ENCODE measurements at regions not wholly inside any gene's neighbourhood (a gene's known extent, or its start where the extent isn't known, plus 50 kb on each side); places are given as distances from the start of the nearest gene placed in this dataset.

DNA sequence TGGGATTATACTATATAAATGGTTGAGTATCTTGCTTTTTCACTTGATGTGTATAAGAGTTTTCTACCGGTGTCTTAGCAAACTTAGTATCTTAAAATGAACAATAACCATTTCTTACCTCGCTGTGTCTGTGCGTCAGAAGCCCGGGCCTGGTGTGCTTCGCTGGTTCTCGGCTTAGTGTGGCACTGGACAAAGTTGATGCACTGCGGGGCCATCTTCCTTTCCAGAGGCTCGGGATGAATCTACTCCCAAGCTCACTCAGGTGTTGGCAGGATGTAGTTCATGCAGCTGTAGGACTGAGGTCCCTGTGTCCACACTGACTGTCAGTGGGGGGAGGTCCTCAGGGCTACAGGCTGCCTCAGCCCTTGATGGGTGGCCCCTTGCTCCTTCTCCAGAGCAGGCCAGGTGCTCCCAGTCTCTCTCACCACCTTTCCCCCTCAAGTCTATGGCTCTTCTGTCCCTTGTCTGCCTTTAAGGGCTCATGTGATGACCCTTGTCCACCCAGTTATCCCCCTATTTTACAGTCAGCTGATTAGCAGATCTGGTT, 227.8 kb downstream of the GLRX3 start:
- H3K4me3 ChIP-seq (IDR thresholded peaks at IDR 0.05; ENCODE audit: insufficient read depth, low read depth, low read length), result no peak overlapping the region
- H4K20me1 ChIP-seq (ENCODE audit: insufficient read depth), result no peaks in the 10 kb centered on the region
- H3K36me3 ChIP-seq (ENCODE audit: insufficient read depth), result no peaks in the 10 kb centered on the region
- no peaks in the 10 kb centered on the region for H3K79me2 ChIP-seq (ENCODE audit: insufficient read depth, low read depth)
- H3K27me3 ChIP-seq (ENCODE audit: insufficient read depth, low read depth), result no peaks in the 10 kb centered on the region
- H3K9ac ChIP-seq, result no peak overlapping the region
- TF ChIP-seq, protein P1, sequence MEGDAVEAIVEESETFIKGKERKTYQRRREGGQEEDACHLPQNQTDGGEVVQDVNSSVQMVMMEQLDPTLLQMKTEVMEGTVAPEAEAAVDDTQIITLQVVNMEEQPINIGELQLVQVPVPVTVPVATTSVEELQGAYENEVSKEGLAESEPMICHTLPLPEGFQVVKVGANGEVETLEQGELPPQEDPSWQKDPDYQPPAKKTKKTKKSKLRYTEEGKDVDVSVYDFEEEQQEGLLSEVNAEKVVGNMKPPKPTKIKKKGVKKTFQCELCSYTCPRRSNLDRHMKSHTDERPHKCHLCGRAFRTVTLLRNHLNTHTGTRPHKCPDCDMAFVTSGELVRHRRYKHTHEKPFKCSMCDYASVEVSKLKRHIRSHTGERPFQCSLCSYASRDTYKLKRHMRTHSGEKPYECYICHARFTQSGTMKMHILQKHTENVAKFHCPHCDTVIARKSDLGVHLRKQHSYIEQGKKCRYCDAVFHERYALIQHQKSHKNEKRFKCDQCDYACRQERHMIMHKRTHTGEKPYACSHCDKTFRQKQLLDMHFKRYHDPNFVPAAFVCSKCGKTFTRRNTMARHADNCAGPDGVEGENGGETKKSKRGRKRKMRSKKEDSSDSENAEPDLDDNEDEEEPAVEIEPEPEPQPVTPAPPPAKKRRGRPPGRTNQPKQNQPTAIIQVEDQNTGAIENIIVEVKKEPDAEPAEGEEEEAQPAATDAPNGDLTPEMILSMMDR (conservative IDR thresholded peaks at IDR 0.05; ENCODE audit: low read depth, low read length), result no peak
- H2AFZ ChIP-seq (ENCODE audit: low read depth), result no peak overlapping the region
- H3K4me1 ChIP-seq (ENCODE audit: low read depth, poor library complexity, severe bottlenecking), result no peaks in the 10 kb centered on the region
- H3K27ac ChIP-seq, result no peak overlapping the region
- H3K4me2 ChIP-seq, result no peak overlapping the region

DNA sequence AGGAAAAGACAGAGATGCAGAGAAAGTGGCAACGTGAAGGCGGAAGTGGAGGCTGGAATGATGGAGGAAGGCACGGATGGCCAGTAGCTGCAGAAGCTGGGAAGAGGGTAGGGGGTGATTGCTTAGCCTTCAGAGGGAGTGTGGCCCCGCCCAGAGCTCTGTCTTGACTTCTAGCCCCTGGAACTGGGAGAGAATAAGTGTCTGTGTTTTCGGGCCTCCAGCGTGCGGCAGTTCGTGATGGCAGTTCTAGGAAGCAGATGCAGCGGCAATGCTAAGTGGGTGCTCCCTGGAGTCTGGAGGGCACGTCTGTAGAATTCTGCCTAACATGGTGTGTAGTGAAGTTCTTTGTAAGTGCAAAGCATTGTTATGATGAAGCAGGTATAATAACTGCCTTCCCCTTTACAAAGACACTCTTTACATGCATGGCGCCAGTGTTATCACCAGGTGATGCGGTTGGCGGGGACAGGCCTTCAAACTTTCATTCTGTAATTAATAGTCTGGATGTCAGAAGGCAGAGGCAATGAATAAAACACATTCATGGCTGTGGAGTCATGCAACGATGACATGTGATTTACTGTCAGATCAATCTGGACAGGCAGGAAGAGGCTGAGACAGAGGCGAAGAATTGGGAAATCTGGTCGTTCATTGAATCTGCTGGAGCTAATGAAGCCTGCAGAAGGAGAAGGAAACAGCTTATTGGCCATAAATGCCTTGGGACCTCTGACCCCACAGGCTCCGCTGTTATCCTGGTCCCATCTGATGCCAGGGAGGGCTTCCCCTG, 228.6 kb downstream of the GLRX3 start:
- Histone ChIP-seq H3K36me3 (ENCODE audit: insufficient read depth) (no peaks in the 10 kb centered on the region), H3K27ac (no peak overlapping the region), H3K79me2 (ENCODE audit: insufficient read depth, low read depth) (no peaks in the 10 kb centered on the region), H3K9ac (no peak overlapping the region), H3K4me3 (IDR thresholded peaks at IDR 0.05; ENCODE audit: insufficient read depth, low read depth, low read length) (no peak overlapping the region), H2AFZ (ENCODE audit: low read depth) (no peak overlapping the region), H4K20me1 (ENCODE audit: insufficient read depth) (no peaks in the 10 kb centered on the region), H3K27me3 (ENCODE audit: insufficient read depth, low read depth) (no peaks in the 10 kb centered on the region), H3K4me1 (ENCODE audit: low read depth, poor library complexity, severe bottlenecking) (no peaks in the 10 kb centered on the region), H3K4me2 (no peak overlapping the region)
- TF ChIP-seq, protein P1 (conservative IDR thresholded peaks at IDR 0.05; ENCODE audit: low read depth, low read length), result no peak

DNA sequence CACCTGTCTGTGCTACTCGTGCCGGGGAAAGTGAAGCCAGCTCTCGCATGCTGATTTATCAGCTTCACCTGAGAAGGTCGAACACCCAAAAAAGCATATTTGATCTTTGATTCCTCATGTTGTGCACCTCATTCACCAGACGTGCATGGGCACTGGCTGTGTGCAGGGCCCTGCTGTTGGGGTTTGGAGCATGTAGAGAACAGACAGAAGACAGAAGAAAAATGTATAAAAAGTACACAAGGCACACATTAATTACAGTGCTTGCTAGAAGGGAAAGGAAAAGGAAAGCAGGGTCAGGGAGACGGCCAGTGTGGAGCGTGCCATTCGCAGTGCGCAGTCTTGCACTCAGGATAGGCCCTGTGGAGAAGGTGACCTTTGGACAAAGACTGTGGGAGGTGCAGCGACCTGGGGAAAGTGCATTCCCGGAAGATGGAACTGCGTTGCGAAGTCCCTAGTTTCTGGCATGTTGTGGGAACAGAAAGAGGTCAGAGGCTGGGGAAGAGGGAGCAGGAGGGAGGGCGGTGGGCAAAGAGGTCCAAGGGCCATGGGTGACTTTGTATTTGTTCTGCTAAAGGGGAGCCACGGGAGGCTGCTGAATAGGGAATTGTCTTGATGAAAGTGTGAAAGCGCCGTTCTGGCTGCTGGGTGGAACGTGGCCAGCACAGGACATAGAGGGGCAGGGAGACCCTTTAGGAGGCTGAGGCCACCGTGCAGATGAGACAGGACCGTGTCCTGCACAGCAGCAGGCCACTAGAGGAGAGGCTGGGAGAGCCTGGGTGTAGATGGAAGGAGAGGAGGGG, 232.8 kb downstream of the GLRX3 start:
- H3K27me3 ChIP-seq (ENCODE audit: insufficient read depth, low read depth), result no peaks in the 10 kb centered on the region
- H3K4me3 ChIP-seq (IDR thresholded peaks at IDR 0.05; ENCODE audit: insufficient read depth, low read depth, low read length), result no peak overlapping the region
- no peaks in the 10 kb centered on the region for H3K4me1 ChIP-seq (ENCODE audit: low read depth, poor library complexity, severe bottlenecking)
- no peaks in the 10 kb centered on the region for H3K79me2 ChIP-seq (ENCODE audit: insufficient read depth, low read depth)
- H4K20me1 ChIP-seq (ENCODE audit: insufficient read depth), result no peaks in the 10 kb centered on the region
- no peaks in the 10 kb centered on the region for H3K36me3 ChIP-seq (ENCODE audit: insufficient read depth)
- H3K4me2 ChIP-seq, result no peak overlapping the region
- TF ChIP-seq, protein P1 (conservative IDR thresholded peaks at IDR 0.05; ENCODE audit: low read depth, low read length), result no peak
- no peak overlapping the region for H3K9ac ChIP-seq
- H2AFZ ChIP-seq (ENCODE audit: low read depth), result no peak overlapping the region
- no peak overlapping the region for H3K27ac ChIP-seq

DNA sequence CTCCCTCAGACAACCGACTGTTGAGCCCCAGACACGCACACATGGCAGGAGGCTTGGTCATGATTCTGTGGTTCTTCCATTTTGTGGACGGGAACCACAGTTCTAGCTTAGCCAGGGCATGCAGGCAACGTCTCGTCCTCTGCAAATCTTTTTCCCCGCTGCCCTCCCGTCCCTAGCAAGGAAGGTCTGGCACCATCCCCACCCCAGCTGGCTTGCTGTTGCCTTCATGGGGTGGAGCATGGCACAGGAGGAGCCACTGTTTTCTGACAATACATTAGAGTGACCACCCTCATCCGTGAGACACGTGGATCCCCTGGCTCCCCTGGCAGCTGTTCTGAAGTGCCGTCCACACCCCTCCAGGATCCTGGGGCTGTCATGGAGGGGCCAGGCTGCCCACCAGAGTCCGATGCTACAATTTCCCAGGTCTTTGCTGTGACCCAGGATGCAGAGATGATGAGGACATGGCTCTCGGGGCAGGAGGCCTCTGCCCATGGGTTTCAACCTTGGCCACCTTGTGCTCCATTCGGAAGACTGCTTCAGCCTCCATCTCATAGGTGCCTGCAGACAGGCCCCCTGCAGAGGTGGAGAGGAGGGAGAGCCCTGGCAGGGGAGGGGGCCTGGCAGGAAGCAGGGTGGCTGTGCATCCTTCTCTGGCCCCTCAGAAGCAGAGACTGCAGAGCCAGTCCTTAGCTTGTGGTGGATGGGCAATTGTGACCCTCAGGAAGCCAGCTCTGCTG, 233.6 kb downstream of the GLRX3 start:
- no peaks in the 10 kb centered on the region for H3K79me2 ChIP-seq (ENCODE audit: insufficient read depth, low read depth)
- H3K27ac ChIP-seq, result no peak overlapping the region
- H3K36me3 ChIP-seq (ENCODE audit: insufficient read depth), result no peaks in the 10 kb centered on the region
- H3K27me3 ChIP-seq (ENCODE audit: insufficient read depth, low read depth), result no peaks in the 10 kb centered on the region
- H4K20me1 ChIP-seq (ENCODE audit: insufficient read depth), result no peaks in the 10 kb centered on the region
- no peak overlapping the region for H2AFZ ChIP-seq (ENCODE audit: low read depth)
- H3K4me2 ChIP-seq, result no peak overlapping the region
- H3K9ac ChIP-seq, result no peak overlapping the region
- TF ChIP-seq, protein P1 (conservative IDR thresholded peaks at IDR 0.05; ENCODE audit: low read depth, low read length), result no peak
- H3K4me1 ChIP-seq (ENCODE audit: low read depth, poor library complexity, severe bottlenecking), result no peaks in the 10 kb centered on the region
- H3K4me3 ChIP-seq (IDR thresholded peaks at IDR 0.05; ENCODE audit: insufficient read depth, low read depth, low read length), result no peak overlapping the region

Data from KMS-11 (cell line).